Stimulated activated naive CD8-positive, alpha-beta T cell treated with anti-CD3 and anti-CD28 coated beads, Interleukin-15, amount 100 ng/mL, for 72 hours (primary cell): ENCODE measurements at regions not wholly inside any gene's neighbourhood (a gene's known extent, or its start where the extent isn't known, plus 50 kb on each side); places are given as distances from the start of the nearest gene placed in this dataset.
A peak's percentile ranks its signal among the peaks of the same experiment; 100 is the strongest.

Experiments used
- ATAC-seq: fragments of 150-1000 bp; cut with Tn5 transposase; 2 replicates; pipeline ENCODE4 v1.10.0; 2021; ENCODE audit warnings: mild to moderate bottlenecking, moderate library complexity
- DNase-seq, 2 donors: peaks; one replicate each; pipeline ENCODE4 v3.0.0; 2021 to 2022
- H3K27ac Mint-ChIP-seq, 2 donors: one replicate each; pipeline ENCODE4 v1.8.0; 2022; ENCODE audit warnings: mild to moderate bottlenecking in 2 of 2, mixed read lengths in 2 of 2, moderate library complexity in 2 of 2
- H3K27me3 Mint-ChIP-seq: one replicate; pipeline ENCODE4 v1.8.0; 2022; ENCODE audit warnings: mixed read lengths
- H3K4me1 Mint-ChIP-seq: one replicate; pipeline ENCODE4 v1.8.0; 2022; ENCODE audit warnings: mild to moderate bottlenecking, mixed read lengths
- H3K4me3 Mint-ChIP-seq, 2 donors: one replicate each; pipeline ENCODE4 v1.8.0; 2022; ENCODE audit warnings: mild to moderate bottlenecking in 2 of 2, mixed read lengths in 2 of 2, moderate library complexity in 1 of 2
- H3K9me3 Mint-ChIP-seq, 2 donors: one replicate each; pipeline ENCODE4 v1.8.0; 2022; ENCODE audit warnings: mixed read lengths in 2 of 2

DNA sequence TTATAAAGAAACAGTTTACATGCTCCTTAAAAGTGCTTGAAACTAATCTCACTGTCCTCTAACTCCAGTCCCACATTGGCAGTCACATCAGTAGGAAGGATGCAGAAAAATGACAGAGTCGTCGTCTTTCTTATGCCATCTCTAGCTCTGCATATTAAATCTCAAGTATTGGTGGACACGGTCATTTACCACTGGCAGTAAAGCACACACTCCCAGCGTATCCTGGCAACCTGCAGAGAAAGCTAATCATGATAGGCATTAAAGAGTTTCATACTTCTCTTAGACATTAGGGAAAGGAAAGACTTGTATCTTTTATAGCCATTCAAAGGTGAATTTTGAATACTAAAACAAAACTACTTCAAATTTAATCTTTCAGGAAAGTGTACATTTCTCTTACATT lies 202.0 kb upstream of the COBL start:
- Mint-ChIP-seq H3K4me3 (no peak overlapping the region), H3K9me3 (no peaks in the 10 kb centered on the region), H3K27me3 (no peaks in the 10 kb centered on the region), H3K4me1 (no peaks in the 10 kb centered on the region), H3K27ac (no peak overlapping the region)
- no peak for ATAC-seq
- no peak for DNase-seq

- no peak overlapping the region for H3K27ac Mint-ChIP-seq
- H3K27me3 Mint-ChIP-seq, result no peaks in the 10 kb centered on the region
- no peaks in the 10 kb centered on the region for H3K4me1 Mint-ChIP-seq
- ATAC-seq (no peak), DNase-seq (no peak)
- H3K9me3 Mint-ChIP-seq, result no peaks in the 10 kb centered on the region
- no peak overlapping the region for H3K4me3 Mint-ChIP-seq
Observed at GRCh38 chr7:51517187-51517586, 200.6 kb upstream of the COBL start.

- Mint-ChIP-seq H3K27me3 (no peaks in the 10 kb centered on the region), H3K4me1 (no peaks in the 10 kb centered on the region), H3K9me3 (no peaks in the 10 kb centered on the region), H3K4me3 (no peak overlapping the region), H3K27ac (no peak overlapping the region)
- ATAC-seq (no peak), DNase-seq (no peak)
Observed at GRCh38 chr7:51501620-51502019, 185.0 kb upstream of the COBL start.

- Mint-ChIP-seq H3K27me3 (no peaks in the 10 kb centered on the region), H3K4me1 (no peaks in the 10 kb centered on the region), H3K27ac (no peak overlapping the region), H3K4me3 (no peak overlapping the region), H3K9me3 (no peaks in the 10 kb centered on the region)
- DNase-seq (no peak), ATAC-seq (no peak)
Observed at GRCh38 chr7:51482976-51483375, 166.4 kb upstream of the COBL start.

DNA sequence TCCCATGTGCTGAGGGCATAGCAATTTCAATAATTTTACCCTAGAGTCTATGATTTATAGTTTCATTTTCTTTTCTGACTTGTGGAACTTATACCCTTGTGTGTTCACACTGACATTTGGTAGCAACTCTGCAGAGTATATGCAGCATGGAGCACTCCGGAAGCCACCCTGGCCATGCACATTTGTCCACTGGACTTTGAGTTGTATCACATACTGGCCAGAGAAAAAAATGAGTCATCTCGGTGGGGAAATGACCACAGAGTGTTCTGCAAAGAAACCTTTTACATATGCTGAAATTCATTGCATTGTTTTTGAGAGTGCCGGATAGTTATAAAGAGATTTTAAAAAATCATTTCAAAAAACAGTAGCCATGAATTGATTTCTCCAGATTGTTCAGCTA lies 164.8 kb upstream of the COBL start:
- Mint-ChIP-seq H3K4me3 (no peak overlapping the region), H3K27me3 (no peaks in the 10 kb centered on the region), H3K9me3 (no peaks in the 10 kb centered on the region), H3K27ac (no peak overlapping the region), H3K4me1 (no peaks in the 10 kb centered on the region)
- no peak for DNase-seq
- no peak for ATAC-seq

DNA sequence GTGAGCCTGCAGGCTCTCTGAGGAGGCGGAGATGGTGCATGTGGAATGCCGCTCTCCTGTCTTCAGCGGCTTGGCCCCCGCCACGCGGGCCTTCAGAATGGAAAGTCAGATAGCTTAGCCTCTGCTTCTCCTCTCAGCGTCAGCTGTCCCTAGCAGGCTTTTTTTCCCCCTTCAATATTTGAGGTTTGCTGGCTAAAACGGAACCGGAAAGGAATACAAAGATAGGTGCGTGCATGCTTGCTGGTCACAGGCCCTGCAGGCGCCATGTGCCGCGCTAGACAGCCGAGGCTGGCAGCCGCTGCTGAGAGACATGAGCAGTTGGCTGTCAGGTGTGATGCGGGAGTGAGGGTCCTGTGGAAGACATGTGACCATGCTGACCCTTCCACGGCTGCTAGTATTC lies 161.2 kb upstream of the COBL start:
- no peak for DNase-seq
- Mint-ChIP-seq H3K4me1 (peaks cover 2% of the 10 kb centered on the region), H3K27ac (no peak overlapping the region), H3K27me3 (peaks cover 1% of the 10 kb centered on the region), H3K9me3 (no peaks in the 10 kb centered on the region), H3K4me3 (no peak overlapping the region)
- no peak for ATAC-seq

GRCh38 chr7:51477323-51477722 lies 160.7 kb upstream of the COBL start:
- Mint-ChIP-seq H3K9me3 (no peaks in the 10 kb centered on the region), H3K4me1 (peaks cover 5% of the 10 kb centered on the region), H3K27me3 (peaks cover 6% of the 10 kb centered on the region), H3K4me3 (no peak overlapping the region), H3K27ac (no peak overlapping the region)
- ATAC-seq (no peak), DNase-seq (no peak)

DNA sequence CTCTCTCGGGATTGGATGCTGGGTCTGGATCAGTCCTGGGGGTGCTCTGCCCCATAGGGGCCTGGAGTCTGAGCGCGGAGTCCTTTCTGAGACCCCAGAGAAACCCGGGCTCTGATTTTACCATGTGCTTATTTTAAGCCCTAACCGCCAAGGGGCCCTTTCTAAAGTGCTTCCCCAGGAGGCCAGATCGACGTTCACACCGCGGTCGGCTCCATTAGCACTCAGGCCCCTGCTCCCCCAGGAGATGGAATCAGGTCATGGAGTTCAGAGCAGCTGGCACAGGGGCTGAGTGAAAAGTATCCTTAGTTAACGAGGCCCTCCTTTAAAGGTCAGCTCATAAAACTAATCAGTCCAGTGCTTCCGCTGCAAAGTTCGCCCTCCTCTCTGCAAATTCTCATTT lies 159.4 kb upstream of the COBL start:
- H3K4me3 Mint-ChIP-seq, result no peak overlapping the region
- H3K4me1 Mint-ChIP-seq, result peaks cover 16% of the 10 kb centered on the region
- H3K27me3 Mint-ChIP-seq, result peaks cover 19% of the 10 kb centered on the region
- ATAC-seq, result no peak
- no peaks in the 10 kb centered on the region for H3K9me3 Mint-ChIP-seq
- DNase-seq, result no peak
- no peak overlapping the region for H3K27ac Mint-ChIP-seq

GRCh38 chr7:51472873-51473272 lies 156.3 kb upstream of the COBL start:
- Mint-ChIP-seq H3K27me3 (peaks cover 28% of the 10 kb centered on the region), H3K4me1 (peaks cover 25% of the 10 kb centered on the region), H3K4me3 (no peak overlapping the region), H3K9me3 (no peaks in the 10 kb centered on the region), H3K27ac (no peak overlapping the region)
- ATAC-seq (no peak), DNase-seq (no peak)

DNA sequence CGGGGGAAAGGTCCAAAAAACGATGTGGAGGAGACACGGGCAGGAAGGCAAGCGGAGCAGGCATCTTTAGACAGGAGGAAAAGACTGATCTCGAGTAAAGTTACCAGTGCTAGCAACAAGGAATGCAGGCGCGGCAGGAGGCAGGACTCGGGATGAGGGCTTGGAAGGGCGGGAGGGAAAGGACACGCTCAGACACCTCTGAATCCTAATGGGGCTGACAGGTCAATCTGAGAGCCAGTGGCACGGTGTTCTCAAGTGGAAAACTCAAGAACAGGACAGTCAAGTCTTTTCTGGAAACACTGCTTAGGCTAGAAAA lies 155.3 kb upstream of the COBL start:
- no peak for ATAC-seq
- H3K4me3 Mint-ChIP-seq, result peak overlapping the region; percentile 44 to 73
- peak overlapping the region in 1 of 2 donors; percentile 75 for H3K27ac Mint-ChIP-seq
- peaks cover 35% of the 10 kb centered on the region for H3K4me1 Mint-ChIP-seq
- no peak for DNase-seq
- H3K9me3 Mint-ChIP-seq, result no peaks in the 10 kb centered on the region
- H3K27me3 Mint-ChIP-seq, result peaks cover 28% of the 10 kb centered on the region

DNA sequence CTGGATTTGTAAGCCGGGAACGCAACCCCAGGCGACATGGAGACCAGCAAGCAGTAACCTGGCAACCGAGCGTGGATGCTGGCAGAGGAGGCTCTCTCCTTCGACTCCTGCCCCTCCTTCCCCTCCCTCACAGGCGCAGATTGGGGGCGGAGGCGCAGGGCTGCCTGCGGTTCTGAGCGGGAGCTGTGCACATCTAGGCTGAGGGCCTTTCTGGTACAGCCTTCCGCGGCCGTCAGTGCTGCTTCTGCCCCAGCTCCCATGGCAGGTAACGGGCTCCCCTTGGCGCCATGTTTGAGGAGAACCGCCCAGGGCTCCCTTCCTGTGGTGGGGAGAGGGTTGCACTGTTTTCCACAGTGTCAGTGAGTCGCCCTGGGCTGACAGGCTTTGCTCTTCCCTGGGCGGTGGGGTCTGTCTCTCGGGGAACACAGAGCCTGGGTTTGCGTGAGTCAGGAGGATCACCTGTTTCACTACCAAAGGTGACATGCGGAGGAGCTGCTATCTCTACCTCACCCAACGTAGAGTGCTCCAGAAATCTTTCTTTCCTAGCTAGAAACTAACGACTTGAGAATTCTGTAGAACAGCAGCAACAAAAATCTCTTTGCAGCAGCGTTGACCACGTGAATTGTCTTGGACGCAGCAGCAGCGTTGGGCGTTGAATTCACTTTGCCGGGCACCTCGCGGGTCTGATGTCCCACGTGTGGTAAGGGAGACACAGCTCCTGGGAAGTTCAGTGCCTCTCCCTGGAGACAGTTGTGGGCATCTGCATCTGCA lies 154.8 kb upstream of the COBL start:
- H3K27me3 Mint-ChIP-seq, result peaks cover 28% of the 10 kb centered on the region
- no peak for DNase-seq
- peak overlapping the region in 1 of 2 donors; percentile 75 for H3K27ac Mint-ChIP-seq
- no peaks in the 10 kb centered on the region for H3K9me3 Mint-ChIP-seq
- H3K4me3 Mint-ChIP-seq, result peak overlapping the region; percentile 44 to 73
- peaks cover 36% of the 10 kb centered on the region for H3K4me1 Mint-ChIP-seq
- ATAC-seq, result peak; percentile 50

DNA sequence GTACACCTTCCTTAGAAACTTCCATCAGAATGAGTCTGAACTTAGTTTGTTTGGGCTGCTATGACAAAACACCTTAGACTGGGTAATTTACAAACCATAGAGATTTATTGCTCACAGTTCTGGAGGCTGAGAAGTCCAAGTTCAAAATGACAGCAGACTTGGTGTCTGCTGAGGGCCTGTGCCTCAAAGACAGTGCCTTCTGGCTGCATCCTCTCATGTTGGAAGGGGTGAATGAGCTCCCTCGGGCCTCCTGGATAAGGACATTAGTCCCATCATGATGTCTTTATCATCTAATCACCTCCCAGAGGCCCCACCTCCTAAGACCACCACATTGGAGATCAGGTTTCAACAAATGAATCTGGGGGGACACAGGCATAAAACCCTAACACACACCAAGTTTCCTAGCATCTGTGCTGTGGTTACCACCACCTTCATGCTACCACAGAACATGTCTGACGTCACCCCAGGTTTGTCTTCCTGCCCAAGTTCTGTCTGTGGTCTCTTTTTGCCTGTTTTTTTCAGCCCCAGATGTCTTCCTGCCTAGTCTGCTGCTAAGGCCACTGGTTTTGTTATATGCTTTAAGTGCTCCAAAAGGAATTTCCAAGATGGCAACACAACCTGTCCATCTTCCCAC lies 150.9 kb upstream of the COBL start:
- H3K4me3 Mint-ChIP-seq, result no peak overlapping the region
- H3K27ac Mint-ChIP-seq, result no peak overlapping the region
- ATAC-seq (peak; percentile 83), DNase-seq (peak; percentile 16 to 41)
- H3K4me1 Mint-ChIP-seq, result peaks cover 30% of the 10 kb centered on the region
- H3K27me3 Mint-ChIP-seq, result peaks cover 24% of the 10 kb centered on the region
- H3K9me3 Mint-ChIP-seq, result no peaks in the 10 kb centered on the region

DNA sequence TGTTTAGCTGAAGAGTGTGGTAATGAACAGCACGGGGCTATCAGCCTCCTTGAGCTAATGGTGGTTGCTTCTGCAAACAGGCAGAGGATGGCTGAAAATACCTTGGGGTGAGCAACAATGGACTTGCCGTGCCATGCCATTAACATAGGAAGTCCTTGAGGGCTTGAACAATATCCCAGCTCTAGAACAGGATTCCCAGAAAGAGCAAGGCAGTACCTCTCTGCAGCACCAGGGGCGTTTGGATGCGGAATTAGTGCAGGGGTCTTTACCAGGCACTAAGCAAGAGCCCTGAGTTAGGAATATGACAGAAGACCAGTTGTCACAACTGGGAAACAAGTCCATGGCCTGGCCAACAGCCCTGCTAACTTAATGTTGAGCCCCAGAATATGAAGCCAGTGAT lies 143.2 kb upstream of the COBL start:
- DNase-seq (no peak), ATAC-seq (no peak)
- Mint-ChIP-seq H3K27ac (no peak overlapping the region), H3K4me1 (no peaks in the 10 kb centered on the region), H3K27me3 (no peaks in the 10 kb centered on the region), H3K4me3 (no peak overlapping the region), H3K9me3 (no peaks in the 10 kb centered on the region)

DNA sequence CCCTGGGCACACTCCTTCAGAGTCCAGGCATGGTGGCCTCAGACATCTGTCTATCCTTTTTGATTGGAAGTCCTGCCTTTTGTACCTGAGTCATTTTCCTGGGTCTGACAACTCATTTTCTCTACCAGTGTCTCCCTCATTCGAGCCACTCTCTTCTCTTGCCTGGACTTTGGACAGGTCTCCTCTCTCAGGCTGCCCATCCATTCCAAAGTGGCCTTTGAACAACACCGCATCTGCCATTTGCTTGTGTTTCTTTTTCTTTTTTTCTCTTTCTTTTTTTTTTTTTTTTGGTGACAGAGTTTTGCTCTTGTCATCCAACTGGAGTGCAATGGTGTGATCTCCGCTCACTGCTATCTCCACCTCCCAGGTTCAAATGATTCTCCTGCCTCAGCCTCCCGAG lies 142.1 kb upstream of the COBL start:
- DNase-seq (no peak), ATAC-seq (no peak)
- Mint-ChIP-seq H3K9me3 (no peaks in the 10 kb centered on the region), H3K4me1 (no peaks in the 10 kb centered on the region), H3K27me3 (no peaks in the 10 kb centered on the region), H3K27ac (no peak overlapping the region), H3K4me3 (no peak overlapping the region)

DNA sequence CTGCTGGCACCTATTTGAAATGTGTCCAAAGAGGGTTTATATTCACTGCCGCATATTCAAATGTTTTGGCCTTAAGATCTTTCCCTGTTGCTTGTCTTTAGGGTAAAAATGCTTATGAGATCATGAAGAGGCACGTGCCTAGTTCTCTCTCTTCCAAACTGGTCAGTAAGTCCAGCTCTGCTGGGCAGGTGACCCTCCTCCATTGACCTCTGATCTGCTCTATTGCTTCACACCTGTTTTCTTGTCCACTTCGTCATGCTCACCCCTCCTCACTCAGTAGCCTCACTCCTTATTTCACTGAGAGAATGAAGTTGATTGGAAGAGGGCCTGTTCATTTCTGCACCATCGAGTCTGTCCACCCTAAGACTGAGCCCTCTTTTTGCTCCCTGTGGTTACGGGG lies 140.5 kb upstream of the COBL start:
- H3K27ac Mint-ChIP-seq, result no peak overlapping the region
- no peak for ATAC-seq
- H3K4me3 Mint-ChIP-seq, result no peak overlapping the region

GRCh38 chr7:51456431-51457060 lies 139.9 kb upstream of the COBL start:
- no peaks in the 10 kb centered on the region for H3K9me3 Mint-ChIP-seq

More for the DNA sequence above, 140.5 kb upstream of the COBL start:
- Mint-ChIP-seq H3K4me1 (no peaks in the 10 kb centered on the region), H3K27me3 (no peaks in the 10 kb centered on the region), H3K9me3 (no peaks in the 10 kb centered on the region)
- no peak for DNase-seq

More at GRCh38 chr7:51456431-51457060, 139.9 kb upstream of the COBL start:
- no peak for ATAC-seq
- no peak overlapping the region for H3K4me3 Mint-ChIP-seq
- H3K27me3 Mint-ChIP-seq, result no peaks in the 10 kb centered on the region
- no peak overlapping the region for H3K27ac Mint-ChIP-seq
- H3K4me1 Mint-ChIP-seq, result no peaks in the 10 kb centered on the region
- DNase-seq, result no peak
